Liver (tissue), 8 donors: ENCODE measurements at regions not wholly inside any gene's neighbourhood (a gene's known extent, or its start where the extent isn't known, plus 50 kb on each side); places are given as distances from the start of the nearest gene placed in this dataset.

Source experiments
- DNase-seq: peaks from one replicate; pipeline ENCODE4 v3.0.0-alpha.2; 2017; ENCODE audit warnings: low spot score
- H3K27ac ChIP-seq, 2 donors: one replicate each; pipeline ENCODE4 v1.7.0; 2013; ENCODE audit warnings: inconsistent platforms in 2 of 2, low read length in 2 of 2, control low read depth in 1 of 2, low read depth in 1 of 2, mild to moderate bottlenecking in 1 of 2
- H3K27me3 ChIP-seq, 4 donors: one replicate each; pipeline versions ENCODE4 v1.6.1 to v1.7.0; 2013; ENCODE audit warnings: low read length in 3 of 4, inconsistent platforms in 1 of 4, mild to moderate bottlenecking in 1 of 4, moderate library complexity in 1 of 4; ENCODE audit not compliant: control insufficient read depth in 4 of 4, insufficient read depth in 4 of 4
- H3K36me3 ChIP-seq, 4 donors: one replicate each; pipeline versions ENCODE4 v1.6.1 to v1.7.0; 2013; ENCODE audit warnings: low read length in 3 of 4, mild to moderate bottlenecking in 3 of 4, low read depth in 1 of 4, moderate library complexity in 1 of 4; ENCODE audit not compliant: control insufficient read depth in 4 of 4, insufficient read depth in 3 of 4
- H3K4me1 ChIP-seq, 4 donors: one replicate each; pipeline versions ENCODE4 v1.6.1 to v1.7.0; 2013; ENCODE audit warnings: low read length in 3 of 4, mild to moderate bottlenecking in 3 of 4, moderate library complexity in 1 of 4; ENCODE audit not compliant: control insufficient read depth in 4 of 4, insufficient read depth in 4 of 4
- H3K4me3 ChIP-seq, 3 donors: one replicate each; pipeline versions ENCODE4 v1.6.1 to v1.7.0; 2013; ENCODE audit warnings: low read length in 3 of 3, control low read depth in 1 of 3, low read depth in 1 of 3, mild to moderate bottlenecking in 1 of 3
- H3K9ac ChIP-seq, 2 donors: one replicate each; pipeline ENCODE4 v1.7.0; 2013; ENCODE audit warnings: low read length in 2 of 2, mild to moderate bottlenecking in 2 of 2, moderate library complexity in 2 of 2, control low read depth in 1 of 2, low read depth in 1 of 2
- H3K9me3 ChIP-seq, 4 donors: one replicate each; pipeline versions ENCODE4 v1.6.1 to v1.7.0; 2013; ENCODE audit warnings: low read length in 3 of 4; ENCODE audit not compliant: control insufficient read depth in 4 of 4
- ATF3 ChIP-seq: IDR thresholded peaks from 2 replicates; pipeline ENCODE4 v1.6.1; 2016; ENCODE audit warnings: antibody characterized with exemption
- CTCF ChIP-seq: fragments of 150-350 bp; IDR thresholded peaks from 2 replicates; pipeline ENCODE4 v1.5.1; 2017; ENCODE audit warnings: improper control_type of control experiment, low read depth, low read length; ENCODE audit not compliant: missing input control
- EGR1 ChIP-seq, 2 donors: IDR thresholded peaks; 2 replicates each; pipeline ENCODE4 v1.6.1; 2016 to 2018; ENCODE audit warnings: antibody characterized with exemption in 2 of 2, low read depth in 2 of 2
- FOXA1 ChIP-seq: IDR thresholded peaks from 2 replicates; pipeline ENCODE4 v1.6.1; 2016; ENCODE audit warnings: antibody characterized with exemption
- FOXA2 ChIP-seq: IDR thresholded peaks from 2 replicates; pipeline ENCODE4 v1.6.1; 2016; ENCODE audit warnings: antibody characterized with exemption
- GABPA ChIP-seq, 2 donors: IDR thresholded peaks in 1 of 2; conservative IDR thresholded peaks in 1 of 2; 2 replicates each; pipeline ENCODE4 v1.6.1; 2016; ENCODE audit warnings: antibody characterized with exemption in 2 of 2, mild to moderate bottlenecking in 1 of 2, moderate library complexity in 1 of 2
- HNF4A ChIP-seq, 2 donors: conservative IDR thresholded peaks; 2 replicates each; pipeline ENCODE4 v1.6.1; 2016; ENCODE audit warnings: antibody characterized with exemption in 2 of 2, mild to moderate bottlenecking in 2 of 2
- HNF4G ChIP-seq: IDR thresholded peaks from 2 replicates; pipeline ENCODE4 v1.6.1; 2016; ENCODE audit warnings: antibody characterized with exemption
- JUND ChIP-seq, 2 donors: IDR thresholded peaks; 2 replicates each; pipeline ENCODE4 v1.6.1; 2016; ENCODE audit warnings: antibody characterized with exemption in 2 of 2
- MAX ChIP-seq: IDR thresholded peaks from 2 replicates; pipeline ENCODE4 v1.6.1; 2016; ENCODE audit warnings: antibody characterized with exemption
- NR2F2 ChIP-seq: IDR thresholded peaks from 2 replicates; pipeline ENCODE4 v1.6.1; 2016; ENCODE audit warnings: antibody characterized with exemption
- RAD21 ChIP-seq, 2 donors: IDR thresholded peaks; 2 replicates each; pipeline ENCODE4 v1.6.1; 2016; ENCODE audit warnings: antibody characterized with exemption in 2 of 2, mild to moderate bottlenecking in 2 of 2
- REST ChIP-seq: IDR thresholded peaks from 2 replicates; pipeline ENCODE4 v1.6.1; 2016; ENCODE audit warnings: antibody characterized with exemption, mild to moderate bottlenecking
- RXRA ChIP-seq, 2 donors: IDR thresholded peaks; 2 replicates each; pipeline ENCODE4 v1.6.1; 2017 to 2018; ENCODE audit warnings: antibody characterized with exemption in 2 of 2, mild to moderate bottlenecking in 1 of 2
- SP1 ChIP-seq: IDR thresholded peaks from 2 replicates; pipeline ENCODE4 v1.6.1; 2018; ENCODE audit warnings: antibody characterized with exemption, mild to moderate bottlenecking
- TAF1 ChIP-seq: conservative IDR thresholded peaks from 2 replicates; pipeline ENCODE4 v1.6.1; 2016; ENCODE audit warnings: antibody characterized with exemption, mild to moderate bottlenecking
- YY1 ChIP-seq: IDR thresholded peaks from 2 replicates; pipeline ENCODE4 v1.6.1; 2016; ENCODE audit warnings: antibody characterized with exemption, mild to moderate bottlenecking
- ZBTB33 ChIP-seq: IDR thresholded peaks from 2 replicates; pipeline ENCODE4 v1.6.1; 2016; ENCODE audit warnings: antibody characterized with exemption
- WGBS: extraction: QIAGEN DNeasy Blood & Tissue Kit; methylation state at CpG from one replicate; pipeline ENCODE4 v1.1.7; 2013; 5-methylcytosine and 5-hydroxymethylcytosine counted together
- donor health status: healthy.
- donor health status: healthy.
- donor health status: healthy.
- donor health status: healthy.
- donor health status: healthy.

- 74% methylated on average over 3 of the region's 3 CpGs for WGBS
- no peak for TF ChIP-seq NR2F2
- no peak for TF ChIP-seq RXRA (IDR thresholded peaks at IDR 0.05)
- TF ChIP-seq EGR1 (IDR thresholded peaks at IDR 0.05; ENCODE audit: low read depth in 2 of 2), result no peak
- TF ChIP-seq JUND (IDR thresholded peaks at IDR 0.05), result no peak
- TF ChIP-seq FOXA1, result no peak
- TF ChIP-seq CTCF, result no peak
- TF ChIP-seq REST, result no peak
- no peak for TF ChIP-seq FOXA2
- no peak for TF ChIP-seq YY1
- TF ChIP-seq MAX, result no peak
- TF ChIP-seq TAF1, result no peak
- no peak for TF ChIP-seq HNF4G
- TF ChIP-seq RAD21 (IDR thresholded peaks at IDR 0.05), result no peak
- no peak for TF ChIP-seq ATF3
- no peak for TF ChIP-seq ZBTB33
- TF ChIP-seq GABPA (IDR thresholded peaks at IDR 0.05 in 1 of 2, conservative IDR thresholded peaks at IDR 0.05 in 1 of 2), result no peak
- TF ChIP-seq SP1, result no peak
Measured at GRCh38 chr21:15354516-15354915, 289.7 kb upstream of the NRIP1 start.

GRCh38 chr21:15355066-15355465 is 290.3 kb upstream of the NRIP1 start:
- Histone ChIP-seq H3K27me3 (no peaks in the 10 kb centered on the region), H3K4me3 (no peak overlapping the region), H3K27ac (no peak overlapping the region), H3K36me3 (peaks cover 0 to 2% (median 0%) of the 10 kb centered on the region in 4 donors), H3K4me1 (no peaks in the 10 kb centered on the region), H3K9ac (no peak overlapping the region), H3K9me3 (no peaks in the 10 kb centered on the region)
- DNase-seq, result no peak
- TF ChIP-seq SP1, result no peak
- TF ChIP-seq ZBTB33, result no peak
- TF ChIP-seq JUND (IDR thresholded peaks at IDR 0.05), result no peak
- no peak for TF ChIP-seq NR2F2
- no peak for TF ChIP-seq HNF4A (conservative IDR thresholded peaks at IDR 0.05)
- TF ChIP-seq ATF3, result no peak
- TF ChIP-seq HNF4G, result no peak
- 69% methylated on average over 6 of the region's 6 CpGs for WGBS

More at GRCh38 chr21:15354516-15354915, 289.7 kb upstream of the NRIP1 start:
- Histone ChIP-seq H3K27ac (no peak overlapping the region), H3K36me3 (no peaks in the 10 kb centered on the region), H3K4me3 (no peak overlapping the region), H3K9me3 (no peaks in the 10 kb centered on the region), H3K9ac (no peak overlapping the region), H3K27me3 (no peaks in the 10 kb centered on the region), H3K4me1 (no peaks in the 10 kb centered on the region)
- DNase-seq, result no peak
